ENCODE measurements at regions not wholly inside any gene's neighbourhood (a gene's known extent, or its start where the extent isn't known, plus 50 kb on each side); places are given as distances from the start of the nearest gene placed in this dataset.

DNA sequence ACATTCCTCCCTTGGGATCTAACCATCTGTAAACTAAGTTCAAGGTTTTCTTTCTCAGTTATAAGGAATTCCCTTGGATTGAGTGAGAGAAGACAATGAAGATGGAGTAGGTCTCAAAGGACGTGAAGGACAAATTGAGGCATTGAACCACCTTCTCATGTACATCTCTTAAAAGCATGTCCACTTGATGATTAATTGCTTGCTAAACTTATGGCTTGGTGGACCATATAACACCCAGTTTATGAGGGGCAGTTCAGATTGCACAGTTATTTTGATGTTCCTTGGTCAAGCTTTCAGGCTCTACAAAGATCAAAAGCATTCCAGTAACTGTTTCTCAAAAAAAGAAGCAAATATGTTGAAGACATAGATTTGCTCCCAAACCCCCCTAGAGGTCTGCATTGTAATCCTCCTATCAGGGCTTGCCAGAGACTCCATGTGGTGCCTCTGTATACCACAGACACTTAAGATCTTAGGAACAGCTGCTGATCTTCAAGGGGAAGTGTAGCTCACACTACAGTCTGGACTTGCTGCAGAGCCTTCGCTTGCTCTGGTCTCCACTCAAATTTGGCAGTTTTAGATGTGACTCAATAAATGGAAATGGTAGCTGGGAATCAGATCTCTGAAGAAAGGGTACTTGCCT, 56.9 kb upstream of the ALDH1A1 start:
- TF ChIP-seq, protein P1, sequence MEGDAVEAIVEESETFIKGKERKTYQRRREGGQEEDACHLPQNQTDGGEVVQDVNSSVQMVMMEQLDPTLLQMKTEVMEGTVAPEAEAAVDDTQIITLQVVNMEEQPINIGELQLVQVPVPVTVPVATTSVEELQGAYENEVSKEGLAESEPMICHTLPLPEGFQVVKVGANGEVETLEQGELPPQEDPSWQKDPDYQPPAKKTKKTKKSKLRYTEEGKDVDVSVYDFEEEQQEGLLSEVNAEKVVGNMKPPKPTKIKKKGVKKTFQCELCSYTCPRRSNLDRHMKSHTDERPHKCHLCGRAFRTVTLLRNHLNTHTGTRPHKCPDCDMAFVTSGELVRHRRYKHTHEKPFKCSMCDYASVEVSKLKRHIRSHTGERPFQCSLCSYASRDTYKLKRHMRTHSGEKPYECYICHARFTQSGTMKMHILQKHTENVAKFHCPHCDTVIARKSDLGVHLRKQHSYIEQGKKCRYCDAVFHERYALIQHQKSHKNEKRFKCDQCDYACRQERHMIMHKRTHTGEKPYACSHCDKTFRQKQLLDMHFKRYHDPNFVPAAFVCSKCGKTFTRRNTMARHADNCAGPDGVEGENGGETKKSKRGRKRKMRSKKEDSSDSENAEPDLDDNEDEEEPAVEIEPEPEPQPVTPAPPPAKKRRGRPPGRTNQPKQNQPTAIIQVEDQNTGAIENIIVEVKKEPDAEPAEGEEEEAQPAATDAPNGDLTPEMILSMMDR (IDR thresholded peaks at IDR 0.05; ENCODE audit: insufficient read depth, low read length), result no peak
- TF ChIP-seq, protein P2, sequence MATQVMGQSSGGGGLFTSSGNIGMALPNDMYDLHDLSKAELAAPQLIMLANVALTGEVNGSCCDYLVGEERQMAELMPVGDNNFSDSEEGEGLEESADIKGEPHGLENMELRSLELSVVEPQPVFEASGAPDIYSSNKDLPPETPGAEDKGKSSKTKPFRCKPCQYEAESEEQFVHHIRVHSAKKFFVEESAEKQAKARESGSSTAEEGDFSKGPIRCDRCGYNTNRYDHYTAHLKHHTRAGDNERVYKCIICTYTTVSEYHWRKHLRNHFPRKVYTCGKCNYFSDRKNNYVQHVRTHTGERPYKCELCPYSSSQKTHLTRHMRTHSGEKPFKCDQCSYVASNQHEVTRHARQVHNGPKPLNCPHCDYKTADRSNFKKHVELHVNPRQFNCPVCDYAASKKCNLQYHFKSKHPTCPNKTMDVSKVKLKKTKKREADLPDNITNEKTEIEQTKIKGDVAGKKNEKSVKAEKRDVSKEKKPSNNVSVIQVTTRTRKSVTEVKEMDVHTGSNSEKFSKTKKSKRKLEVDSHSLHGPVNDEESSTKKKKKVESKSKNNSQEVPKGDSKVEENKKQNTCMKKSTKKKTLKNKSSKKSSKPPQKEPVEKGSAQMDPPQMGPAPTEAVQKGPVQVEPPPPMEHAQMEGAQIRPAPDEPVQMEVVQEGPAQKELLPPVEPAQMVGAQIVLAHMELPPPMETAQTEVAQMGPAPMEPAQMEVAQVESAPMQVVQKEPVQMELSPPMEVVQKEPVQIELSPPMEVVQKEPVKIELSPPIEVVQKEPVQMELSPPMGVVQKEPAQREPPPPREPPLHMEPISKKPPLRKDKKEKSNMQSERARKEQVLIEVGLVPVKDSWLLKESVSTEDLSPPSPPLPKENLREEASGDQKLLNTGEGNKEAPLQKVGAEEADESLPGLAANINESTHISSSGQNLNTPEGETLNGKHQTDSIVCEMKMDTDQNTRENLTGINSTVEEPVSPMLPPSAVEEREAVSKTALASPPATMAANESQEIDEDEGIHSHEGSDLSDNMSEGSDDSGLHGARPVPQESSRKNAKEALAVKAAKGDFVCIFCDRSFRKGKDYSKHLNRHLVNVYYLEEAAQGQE (IDR thresholded peaks at IDR 0.05; ENCODE audit: insufficient replicate concordance, low read depth), result no peak
- TF ChIP-seq POLR2AphosphoS5 (IDR thresholded peaks at IDR 0.05; ENCODE audit: low read depth) (no peak), SPI1 (IDR thresholded peaks at IDR 0.05; ENCODE audit: borderline replicate concordance, low read depth) (peak; percentile 31; the same call in 1 of the 2 replicates)

Measured in HL-60 (cell line).